ENCODE measurements at regions not wholly inside any gene's neighbourhood (a gene's known extent, or its start where the extent isn't known, plus 50 kb on each side); places are given as distances from the start of the nearest gene placed in this dataset.

GRCh38 chr16:63200940-63201339 lies 1164.7 kb upstream of the CDH8 start:
- H3K27me3 Mint-ChIP-seq (ENCODE audit: low read depth), result no peaks in the 10 kb centered on the region
- no peaks in the 10 kb centered on the region for H3K9me3 ChIP-seq (ENCODE audit: control insufficient read depth, low read depth, low read length)
- no CpG with 5 or more reads among the region's 2 CpGs for WGBS (ENCODE audit: extremely low coverage, insufficient read length, low lambda C conversion rate)
- no peak overlapping the region for H3K4me2 ChIP-seq (ENCODE audit: insufficient read depth, insufficient read length, low read length)
- no peak overlapping the region for H3K9ac ChIP-seq (ENCODE audit: extremely low read depth, insufficient read length, low read length)
- H2BK5ac ChIP-seq (ENCODE audit: insufficient read length, low read length), result no peak overlapping the region
- no peaks in the 10 kb centered on the region for H3K79me1 ChIP-seq (ENCODE audit: insufficient read depth, low read depth, low read length, poor library complexity, severe bottlenecking)
- H3K4ac ChIP-seq (ENCODE audit: low read depth, low read length), result no peak overlapping the region
- H2BK20ac ChIP-seq (ENCODE audit: low read depth, low read length, poor library complexity, severe bottlenecking), result no peak overlapping the region
- H2BK12ac ChIP-seq (ENCODE audit: insufficient read length, low read depth, low read length), result no peak overlapping the region
- no peaks in the 10 kb centered on the region for H4K20me1 ChIP-seq (ENCODE audit: control insufficient read depth, insufficient read depth, insufficient read length)
- no peaks in the 10 kb centered on the region for H3K23me2 ChIP-seq (ENCODE audit: insufficient read length, low read depth, low read length, poor library complexity, severe bottlenecking)
- no peak for DNase-seq
- no peak overlapping the region for H3K4me3 Mint-ChIP-seq
- H4K91ac ChIP-seq (ENCODE audit: insufficient read length, low read depth, low read length), result no peak overlapping the region
- no peaks in the 10 kb centered on the region for H3K27me3 ChIP-seq (ENCODE audit: insufficient read depth, low read length)
- no peak overlapping the region for H2AK5ac ChIP-seq (ENCODE audit: insufficient read length, low read length)
- H2BK120ac ChIP-seq (ENCODE audit: low read depth, low read length, poor library complexity, severe bottlenecking), result no peak overlapping the region
- peaks cover 0 to 2% of the 10 kb centered on the region in 2 experiments; a peak in 1 of 5 replicates for H3K9me3 Mint-ChIP-seq
- H3K4me1 ChIP-seq (ENCODE audit: insufficient read depth, low read length), result no peaks in the 10 kb centered on the region
- no peak overlapping the region for H3T11ph ChIP-seq (ENCODE audit: low read length)
- no peak overlapping the region for H3K27ac ChIP-seq (ENCODE audit: insufficient read length, low read depth, low read length)
- no peaks in the 10 kb centered on the region for H3K36me3 Mint-ChIP-seq (ENCODE audit: insufficient read depth in 1 of 3, low read depth in 3 of 3)
- no peak overlapping the region for H3K14ac ChIP-seq (ENCODE audit: insufficient read depth, low read length)
- no peak overlapping the region for H3K23ac ChIP-seq (ENCODE audit: insufficient read length, low read depth, low read length)
- no peak overlapping the region for H4K8ac ChIP-seq (replicated peaks; ENCODE audit: insufficient read length, low read depth, low read length)
- H3K79me2 ChIP-seq (ENCODE audit: insufficient read depth, low read length), result no peaks in the 10 kb centered on the region
- H4K5ac ChIP-seq (ENCODE audit: insufficient read length, low read depth, low read length), result no peak overlapping the region
- TF ChIP-seq CTCF (conservative IDR thresholded peaks at IDR 0.05), result no peak
- no peak overlapping the region for H3K56ac ChIP-seq (ENCODE audit: insufficient read length, low read depth, low read length)
- no peak overlapping the region for H3K27ac Mint-ChIP-seq
- no peak overlapping the region for H2AFZ ChIP-seq (ENCODE audit: low read length)
- no peak overlapping the region for H3K18ac ChIP-seq (ENCODE audit: insufficient read length, low read depth, low read length)
- no peaks in the 10 kb centered on the region for H3K4me1 Mint-ChIP-seq
- no peak overlapping the region for H2BK15ac ChIP-seq (ENCODE audit: low read depth, low read length)

Data from H9 (cell line).